Tibial artery (tissue), 4 donors: ENCODE measurements at regions not wholly inside any gene's neighbourhood (a gene's known extent, or its start where the extent isn't known, plus 50 kb on each side); places are given as distances from the start of the nearest gene placed in this dataset.

ENCODE experiments used
- DNase-seq, 2 donors: peaks; one replicate each; pipeline ENCODE4 v3.0.0-alpha.2; 2019
- H3K27ac ChIP-seq, 2 donors: fragments of 200-600 bp; sonication (generic) in 1 of 2; 1 replicate in 1 of 2; 2 replicates in 1 of 2; pipeline ENCODE4 v1.5.1; 2018 to 2019; ENCODE audit warnings: mild to moderate bottlenecking in 1 of 2
- H3K27me3 ChIP-seq, 2 donors: fragments of 200-600 bp; sonication (generic) in 1 of 2; one replicate each; pipeline versions ENCODE4 v1.5.1 to v1.6.0; 2016 to 2019
- H3K36me3 ChIP-seq, 3 donors: fragments of 200-600 bp; sonication (generic) in 2 of 3; one replicate each; pipeline ENCODE4 v1.5.1; 2016 to 2019; ENCODE audit warnings: mild to moderate bottlenecking in 2 of 3
- H3K4me1 ChIP-seq, 4 donors: fragments of 200-600 bp; sonication (generic) in 2 of 4; 1 replicate in 3 of 4; 2 replicates in 1 of 4; pipeline ENCODE4 v1.5.1; 2016 to 2019
- H3K4me3 ChIP-seq, 2 donors: fragments of 200-600 bp; sonication (generic) in 1 of 2; 1 replicate in 1 of 2; 2 replicates in 1 of 2; pipeline ENCODE4 v1.5.1; 2018 to 2019; ENCODE audit warnings: mild to moderate bottlenecking in 2 of 2
- H3K9me3 ChIP-seq, 3 donors: fragments of 200-600 bp; sonication (generic) in 1 of 3; one replicate each; pipeline ENCODE4 v1.5.1; 2016 to 2019
- CTCF ChIP-seq, 2 experiments: fragments of 200-600 bp in 1 of 2; fragments of 450-650 bp in 1 of 2; IDR thresholded peaks; one replicate each; pipeline ENCODE4 v1.5.1; 2017 to 2019; ENCODE audit warnings: antibody characterized with exemption in 2 of 2, mild to moderate bottlenecking in 1 of 2, moderate library complexity in 1 of 2
- intact Hi-C: fragments of 100-400 bp; cut with DNase I; formaldehyde crosslinking; loops from one replicate; pipeline ENCODE4 v1.15.0; 2023; ENCODE audit warnings: low total_unique reads

DNA sequence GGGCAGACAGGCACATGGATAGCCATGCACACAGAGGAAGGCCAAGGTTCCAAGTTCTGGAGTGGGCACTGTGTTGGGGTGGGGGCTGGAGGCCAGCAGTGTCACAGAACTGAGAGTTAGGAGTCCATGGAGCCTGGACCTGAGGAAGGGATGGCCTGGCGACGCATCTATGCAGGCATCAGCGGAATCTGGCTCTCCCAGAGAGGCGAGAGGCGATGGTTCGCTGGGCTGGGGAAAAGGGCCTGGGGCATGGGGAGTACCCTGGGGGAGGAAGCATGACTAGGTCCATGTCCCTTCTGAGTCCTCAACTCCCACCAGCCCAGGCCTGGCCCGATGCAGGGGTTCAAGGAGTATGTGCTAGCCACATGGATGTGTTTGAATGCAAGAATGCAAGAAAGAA lies 192.8 kb upstream of the LINGO1 start:
- DNase-seq = no peak
- intact Hi-C loops = no loop called here
- TF ChIP-seq CTCF (IDR thresholded peaks at IDR 0.05) = no peak

GRCh38 chr15:77825252-77825542 lies 192.5 kb upstream of the LINGO1 start:
- no peaks in the 10 kb centered on the region for H3K9me3 ChIP-seq
- TF ChIP-seq CTCF (IDR thresholded peaks at IDR 0.05) = no peak
- peaks cover 0 to 6% (median 2%) of the 10 kb centered on the region in 4 donors for H3K4me1 ChIP-seq
- no peaks in the 10 kb centered on the region for H3K36me3 ChIP-seq
- no peak for DNase-seq
- intact Hi-C loops = no loop called here
- H3K27ac ChIP-seq = no peak overlapping the region
- H3K4me3 ChIP-seq = no peak overlapping the region
- peaks cover 0 to 38% of the 10 kb centered on the region in 2 donors for H3K27me3 ChIP-seq

More for the DNA sequence above, 192.8 kb upstream of the LINGO1 start:
- no peaks in the 10 kb centered on the region for H3K36me3 ChIP-seq
- H3K27me3 ChIP-seq = peaks cover 0 to 38% of the 10 kb centered on the region in 2 donors
- H3K4me3 ChIP-seq = no peak overlapping the region
- peaks cover 0 to 3% (median 0%) of the 10 kb centered on the region in 4 donors for H3K4me1 ChIP-seq
- no peaks in the 10 kb centered on the region for H3K9me3 ChIP-seq
- H3K27ac ChIP-seq = no peak overlapping the region

DNA sequence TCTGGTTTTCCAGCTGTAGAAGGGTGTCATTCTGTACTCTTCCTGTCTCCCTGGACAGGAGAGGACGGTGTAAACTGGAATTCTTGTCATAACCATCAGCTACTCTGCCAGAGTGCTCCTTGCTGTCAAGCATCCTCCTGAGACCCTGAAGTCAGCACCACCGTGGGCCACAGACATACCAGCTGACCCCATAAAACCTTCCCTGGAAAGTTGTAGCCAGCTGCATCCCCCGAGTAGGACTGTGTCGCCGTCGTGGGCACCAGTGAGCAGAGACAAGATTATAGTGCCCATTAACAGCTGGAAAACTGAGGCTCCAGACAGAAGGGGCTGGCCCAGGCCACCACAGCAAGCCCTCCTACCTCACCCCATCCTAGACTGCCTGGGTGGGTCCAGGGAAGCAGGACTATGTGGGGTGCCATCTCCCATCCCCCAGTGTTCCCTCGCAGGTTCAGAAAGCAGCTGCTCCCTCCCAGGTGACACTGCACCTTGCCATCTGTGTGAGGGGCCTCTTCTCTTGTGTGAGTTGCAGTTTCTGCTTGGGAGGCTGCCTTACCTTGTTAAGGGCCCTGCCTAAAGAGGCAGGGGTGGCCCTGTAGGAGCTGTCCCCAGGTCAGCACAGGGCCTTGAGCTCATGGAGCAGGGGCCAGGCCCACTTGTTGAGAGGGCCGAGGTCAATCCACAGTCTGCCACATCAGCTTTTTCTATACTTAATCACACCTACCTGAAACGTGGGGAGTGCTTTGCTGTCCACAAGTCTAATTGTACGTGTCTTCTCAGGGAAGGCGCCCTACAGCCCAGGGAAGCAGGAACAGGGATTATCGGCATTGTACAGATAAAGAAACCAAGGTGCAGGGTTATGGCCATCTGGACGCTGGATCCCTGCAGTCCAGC lies 191.9 kb upstream of the LINGO1 start:
- no peak for TF ChIP-seq CTCF (IDR thresholded peaks at IDR 0.05)
- H3K4me1 ChIP-seq = peaks cover 0 to 12% (median 8%) of the 10 kb centered on the region in 4 donors
- no peak overlapping the region for H3K4me3 ChIP-seq
- H3K27me3 ChIP-seq = peaks cover 0 to 43% of the 10 kb centered on the region in 2 donors
- no peaks in the 10 kb centered on the region for H3K36me3 ChIP-seq
- H3K27ac ChIP-seq = no peak overlapping the region
- DNase-seq = no peak
- intact Hi-C loops = loop anchor here (5.0 kb wide), 1 partner anchor 192 kb away; the partner anchor contains the start of gene LINGO1
- no peaks in the 10 kb centered on the region for H3K9me3 ChIP-seq

DNA sequence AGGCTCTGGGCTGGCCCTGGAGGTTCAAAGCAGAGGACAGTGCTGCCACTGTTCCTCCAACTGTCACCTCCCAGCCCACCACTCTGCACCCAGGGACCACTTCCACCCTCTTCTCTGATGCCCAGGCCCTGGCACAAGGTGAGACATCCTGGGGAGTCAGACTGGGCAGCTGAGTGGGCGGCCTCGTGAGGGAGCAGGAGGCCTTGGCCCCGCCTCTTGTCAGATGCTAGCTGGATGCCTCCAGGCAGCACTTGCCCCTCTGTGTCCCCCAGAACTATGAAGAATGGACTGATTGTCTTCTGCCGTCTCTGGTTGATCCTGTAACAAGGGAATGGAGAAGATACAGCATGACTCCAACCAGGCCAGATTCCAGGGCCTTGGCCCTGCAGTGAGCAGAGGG lies 191.0 kb upstream of the LINGO1 start:
- no peak for TF ChIP-seq CTCF (IDR thresholded peaks at IDR 0.05)
- no peak for DNase-seq
- no peak overlapping the region for H3K27ac ChIP-seq
- H3K27me3 ChIP-seq = peaks cover 0 to 52% of the 10 kb centered on the region in 2 donors
- intact Hi-C loops = loop anchor here (5.0 kb wide), 1 partner anchor 191 kb away; the partner anchor contains the start of gene LINGO1
- no peak overlapping the region for H3K4me3 ChIP-seq
- H3K4me1 ChIP-seq = peaks cover 0 to 21% (median 16%) of the 10 kb centered on the region in 4 donors
- no peaks in the 10 kb centered on the region for H3K36me3 ChIP-seq
- no peaks in the 10 kb centered on the region for H3K9me3 ChIP-seq

- Histone ChIP-seq H3K4me1 (peaks cover 0 to 27% (median 21%) of the 10 kb centered on the region in 4 donors), H3K36me3 (no peaks in the 10 kb centered on the region), H3K27me3 (peaks cover 0 to 62% of the 10 kb centered on the region in 2 donors), H3K4me3 (no peak overlapping the region), H3K9me3 (no peaks in the 10 kb centered on the region), H3K27ac (no peak overlapping the region)
- no peak for TF ChIP-seq CTCF (IDR thresholded peaks at IDR 0.05)
- intact Hi-C loops = loop anchor here (5.0 kb wide), 1 partner anchor 190 kb away; the partner anchor contains the start of gene LINGO1
- DNase-seq = no peak
Observed at GRCh38 chr15:77822631-77823230, 190.0 kb upstream of the LINGO1 start.
